ENCODE measurements at regions not wholly inside any gene's neighbourhood (a gene's known extent, or its start where the extent isn't known, plus 50 kb on each side); places are given as distances from the start of the nearest gene placed in this dataset.

DNA sequence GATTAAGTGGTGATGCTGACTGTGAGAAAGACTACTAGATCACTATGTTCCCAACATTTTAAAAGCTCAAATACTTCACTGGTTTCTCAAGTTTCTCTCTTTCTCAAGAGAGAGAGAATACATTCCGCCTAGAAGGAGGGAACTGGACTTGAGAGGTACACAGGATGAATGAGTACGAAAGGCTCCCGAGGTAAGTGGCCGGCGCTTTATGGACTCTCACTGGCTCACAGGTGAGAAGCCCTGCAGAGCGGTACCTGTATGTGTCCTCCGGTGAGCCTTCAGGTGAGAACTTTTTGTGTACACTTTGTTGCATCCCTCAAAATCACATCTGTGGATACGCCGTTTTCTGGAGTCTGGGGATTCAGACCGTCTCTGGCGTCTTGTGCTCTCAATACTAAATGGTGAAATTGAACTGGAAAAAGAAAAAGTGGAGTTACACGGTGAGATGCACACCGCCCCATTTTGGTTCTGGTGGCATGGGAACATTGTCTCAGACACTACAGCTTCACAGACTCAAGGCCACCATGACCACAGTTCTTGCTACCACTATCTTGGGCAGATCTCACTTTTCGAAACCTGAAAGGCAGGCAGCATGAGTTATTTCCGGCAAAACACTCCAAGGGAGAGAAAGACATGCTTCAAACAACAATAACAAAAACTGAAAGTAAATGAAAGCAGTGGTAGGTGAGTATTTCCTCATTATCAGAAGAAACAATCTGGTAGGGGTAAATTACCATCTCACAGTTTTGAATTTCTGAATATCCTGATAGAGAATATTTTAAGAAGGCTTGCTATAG, 418.9 kb downstream of the KLF12 start:
- TF ChIP-seq POLR2A (IDR thresholded peaks at IDR 0.05), result no peak
- TF ChIP-seq, protein P1, sequence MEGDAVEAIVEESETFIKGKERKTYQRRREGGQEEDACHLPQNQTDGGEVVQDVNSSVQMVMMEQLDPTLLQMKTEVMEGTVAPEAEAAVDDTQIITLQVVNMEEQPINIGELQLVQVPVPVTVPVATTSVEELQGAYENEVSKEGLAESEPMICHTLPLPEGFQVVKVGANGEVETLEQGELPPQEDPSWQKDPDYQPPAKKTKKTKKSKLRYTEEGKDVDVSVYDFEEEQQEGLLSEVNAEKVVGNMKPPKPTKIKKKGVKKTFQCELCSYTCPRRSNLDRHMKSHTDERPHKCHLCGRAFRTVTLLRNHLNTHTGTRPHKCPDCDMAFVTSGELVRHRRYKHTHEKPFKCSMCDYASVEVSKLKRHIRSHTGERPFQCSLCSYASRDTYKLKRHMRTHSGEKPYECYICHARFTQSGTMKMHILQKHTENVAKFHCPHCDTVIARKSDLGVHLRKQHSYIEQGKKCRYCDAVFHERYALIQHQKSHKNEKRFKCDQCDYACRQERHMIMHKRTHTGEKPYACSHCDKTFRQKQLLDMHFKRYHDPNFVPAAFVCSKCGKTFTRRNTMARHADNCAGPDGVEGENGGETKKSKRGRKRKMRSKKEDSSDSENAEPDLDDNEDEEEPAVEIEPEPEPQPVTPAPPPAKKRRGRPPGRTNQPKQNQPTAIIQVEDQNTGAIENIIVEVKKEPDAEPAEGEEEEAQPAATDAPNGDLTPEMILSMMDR (IDR thresholded peaks at IDR 0.05), result no peak
- no peak for ATAC-seq
- intact Hi-C loops (cut with DNase I), result no loop called here
- Histone ChIP-seq H3K9me3 (no peaks in the 10 kb centered on the region), H3K27me3 (no peaks in the 10 kb centered on the region), H3K4me3 (no peak overlapping the region), H3K36me3 (replicated peaks in 1 of 2; ENCODE audit: insufficient read depth in 1 of 2, low read depth in 2 of 2) (no peaks in the 10 kb centered on the region), H3K27ac (no peak overlapping the region), H3K4me1 (peaks cover 16% of the 10 kb centered on the region)
- WGBS, 2 donors, result 93 to 94% methylated on average over 15 of the region's 15 CpGs
- no peak for DNase-seq

DNA sequence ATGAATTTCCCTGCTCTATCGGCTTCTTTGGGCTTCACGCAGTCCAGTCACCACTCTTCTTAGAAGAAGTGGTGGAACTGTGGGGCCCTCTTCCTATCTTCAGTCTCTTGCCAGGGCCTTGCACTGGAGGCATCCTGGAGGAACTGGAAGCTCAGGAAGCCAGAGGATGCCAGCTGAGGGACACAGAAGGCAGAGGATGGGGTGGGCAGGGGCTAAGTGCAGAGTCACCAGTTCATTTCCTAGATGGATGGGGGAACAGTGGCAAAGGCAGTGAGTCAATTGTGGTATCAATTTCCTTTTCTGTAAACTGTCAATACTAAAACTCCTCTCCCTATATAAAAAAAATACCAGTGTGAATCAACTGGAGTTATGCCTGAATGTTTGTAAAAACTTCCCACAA, 419.7 kb downstream of the KLF12 start:
- ATAC-seq, result no peak
- Histone ChIP-seq H3K4me1 (peaks cover 16% of the 10 kb centered on the region), H3K27ac (no peak overlapping the region), H3K36me3 (replicated peaks in 1 of 2; ENCODE audit: insufficient read depth in 1 of 2, low read depth in 2 of 2) (no peaks in the 10 kb centered on the region), H3K27me3 (no peaks in the 10 kb centered on the region), H3K4me3 (no peak overlapping the region), H3K9me3 (no peaks in the 10 kb centered on the region)
- intact Hi-C loops (cut with DNase I), result no loop called here
- DNase-seq, result no peak
- 100% methylated on average over 2 of the region's 2 CpGs for WGBS, 2 donors
- no peak for TF ChIP-seq POLR2A (IDR thresholded peaks at IDR 0.05)
- TF ChIP-seq, protein P1 (IDR thresholded peaks at IDR 0.05), result no peak

DNA sequence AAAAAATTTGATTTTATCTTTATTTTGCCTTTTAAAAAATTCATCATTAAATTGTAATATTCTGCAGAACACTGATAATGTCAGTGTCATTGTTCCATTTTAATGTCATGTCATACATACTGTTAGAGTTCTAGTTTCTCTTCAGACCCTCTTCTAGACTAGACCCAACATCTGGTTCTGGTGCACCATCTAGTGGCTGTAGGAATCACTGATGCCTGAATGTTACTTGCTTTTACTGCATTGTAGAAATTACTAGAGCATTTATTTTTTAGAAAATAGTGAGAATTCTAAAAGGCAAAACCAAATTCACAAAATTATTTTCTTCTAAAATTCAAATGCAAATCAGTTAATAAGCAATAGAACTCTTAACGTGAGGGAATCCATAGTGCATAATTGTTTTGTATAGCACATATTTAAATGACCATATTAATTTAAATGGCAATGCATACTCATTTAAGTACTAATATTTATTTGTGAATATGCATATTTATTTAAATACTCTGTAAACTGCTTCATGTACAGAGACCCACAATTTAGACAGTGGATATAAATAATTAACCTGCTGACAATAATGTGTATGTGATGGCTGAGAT, 425.7 kb downstream of the KLF12 start:
- no peaks in the 10 kb centered on the region for H3K27me3 ChIP-seq
- H3K36me3 ChIP-seq (replicated peaks in 1 of 2; ENCODE audit: insufficient read depth in 1 of 2, low read depth in 2 of 2), result no peaks in the 10 kb centered on the region
- 5 to 13% methylated on average over 1 of the region's 1 CpG for WGBS, 2 donors
- no peak overlapping the region for H3K27ac ChIP-seq
- TF ChIP-seq, protein P1 (IDR thresholded peaks at IDR 0.05), result peak; percentile 71 to 92 (median 83)
- TF ChIP-seq POLR2A (IDR thresholded peaks at IDR 0.05), result no peak
- intact Hi-C loops (cut with DNase I), result loop anchor here (10.0 kb wide), 1 partner anchor 874 kb away; no protein-coding TSS in a partner anchor
- no peaks in the 10 kb centered on the region for H3K4me1 ChIP-seq
- no peaks in the 10 kb centered on the region for H3K9me3 ChIP-seq
- no peak overlapping the region for H3K4me3 ChIP-seq
- ATAC-seq, result peak; percentile 66
- DNase-seq, result peak; percentile 50 to 67 (median 59)

DNA sequence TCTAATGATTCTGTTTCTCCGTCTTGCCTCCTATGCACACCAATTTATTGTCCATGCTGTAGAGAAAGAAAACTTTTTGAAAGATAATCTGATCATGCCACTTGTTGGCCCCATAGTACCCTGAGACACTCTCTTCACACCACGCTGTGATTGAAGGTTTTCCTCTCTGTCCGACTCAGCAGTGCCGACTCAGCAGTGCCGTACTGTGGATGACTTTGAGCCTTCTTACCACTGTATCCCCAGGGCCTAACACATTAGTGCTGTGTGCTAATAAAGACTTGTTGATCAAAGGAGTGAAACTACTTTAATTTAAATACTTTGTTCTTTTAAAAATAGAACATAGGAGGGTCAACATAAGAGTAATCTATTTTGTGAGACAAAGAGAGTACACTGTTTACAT, 429.6 kb downstream of the KLF12 start:
- no peak overlapping the region for H3K4me3 ChIP-seq
- H3K36me3 ChIP-seq (replicated peaks in 1 of 2; ENCODE audit: insufficient read depth in 1 of 2, low read depth in 2 of 2), result no peaks in the 10 kb centered on the region
- H3K4me1 ChIP-seq, result no peaks in the 10 kb centered on the region
- ATAC-seq, result no peak
- TF ChIP-seq POLR2A (IDR thresholded peaks at IDR 0.05), result no peak
- TF ChIP-seq, protein P1 (IDR thresholded peaks at IDR 0.05), result no peak
- WGBS, 2 donors, result 86 to 90% methylated on average over 5 of the region's 5 CpGs
- DNase-seq, result no peak
- no peak overlapping the region for H3K27ac ChIP-seq
- H3K27me3 ChIP-seq, result no peaks in the 10 kb centered on the region
- intact Hi-C loops (cut with DNase I), result loop anchor here (10.0 kb wide), 1 partner anchor 870 kb away; no protein-coding TSS in a partner anchor
- no peaks in the 10 kb centered on the region for H3K9me3 ChIP-seq

Data from body of pancreas (tissue), 4 donors.